ENCODE measurements at regions not wholly inside any gene's neighbourhood (a gene's known extent, or its start where the extent isn't known, plus 50 kb on each side); places are given as distances from the start of the nearest gene placed in this dataset.

DNA sequence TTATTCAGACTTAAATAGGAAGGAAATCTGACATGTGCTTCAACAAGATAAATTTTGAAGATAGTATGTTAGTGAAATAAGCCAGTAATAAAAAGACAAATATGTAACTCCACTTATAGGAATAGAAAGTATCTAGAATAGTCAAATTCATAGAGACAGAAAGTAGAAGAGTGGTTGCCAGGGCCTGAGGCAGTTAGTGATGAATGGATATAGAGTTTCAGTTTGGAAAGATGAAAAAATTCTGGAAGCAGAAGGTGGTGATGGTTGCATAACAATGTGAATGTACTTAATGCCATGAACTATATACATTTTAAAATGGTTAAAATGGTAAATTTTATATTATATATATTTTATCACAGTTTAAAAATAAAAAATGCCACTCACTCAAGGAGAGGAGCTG, 54.3 kb downstream of the HAND2 start:
- no TSS peak for BruUV-seq (replicated peaks)
- H3K36me3 ChIP-seq (ENCODE audit: insufficient read depth, low read length, poor library complexity, severe bottlenecking), result no peaks in the 10 kb centered on the region
- H3K27ac ChIP-seq (ENCODE audit: low read depth, low read length, poor library complexity, severe bottlenecking), result no peak overlapping the region
- ChIA-PET POLR2A (ENCODE audit: low non-redundant PET) (no interaction called here), CTCF (no interaction called here)
- intact Hi-C loops (cut with micrococcal nuclease; ENCODE audit: unreplicated experiment), result no loop called here
- no peak overlapping the region for H3K4me3 ChIP-seq (ENCODE audit: low read depth, low read length, poor library complexity, severe bottlenecking)
- no peaks in the 10 kb centered on the region for H3K27me3 ChIP-seq (replicated peaks; ENCODE audit: insufficient read depth, low read depth, low read length, poor library complexity)
- H3K9me3 ChIP-seq (ENCODE audit: low read depth, low read length, poor library complexity, severe bottlenecking), result no peaks in the 10 kb centered on the region
- no peak for TF ChIP-seq EZH2 (IDR thresholded peaks at IDR 0.05; ENCODE audit: borderline replicate concordance, low read depth, low read length, poor library complexity, severe bottlenecking)
- TF ChIP-seq, protein P1, sequence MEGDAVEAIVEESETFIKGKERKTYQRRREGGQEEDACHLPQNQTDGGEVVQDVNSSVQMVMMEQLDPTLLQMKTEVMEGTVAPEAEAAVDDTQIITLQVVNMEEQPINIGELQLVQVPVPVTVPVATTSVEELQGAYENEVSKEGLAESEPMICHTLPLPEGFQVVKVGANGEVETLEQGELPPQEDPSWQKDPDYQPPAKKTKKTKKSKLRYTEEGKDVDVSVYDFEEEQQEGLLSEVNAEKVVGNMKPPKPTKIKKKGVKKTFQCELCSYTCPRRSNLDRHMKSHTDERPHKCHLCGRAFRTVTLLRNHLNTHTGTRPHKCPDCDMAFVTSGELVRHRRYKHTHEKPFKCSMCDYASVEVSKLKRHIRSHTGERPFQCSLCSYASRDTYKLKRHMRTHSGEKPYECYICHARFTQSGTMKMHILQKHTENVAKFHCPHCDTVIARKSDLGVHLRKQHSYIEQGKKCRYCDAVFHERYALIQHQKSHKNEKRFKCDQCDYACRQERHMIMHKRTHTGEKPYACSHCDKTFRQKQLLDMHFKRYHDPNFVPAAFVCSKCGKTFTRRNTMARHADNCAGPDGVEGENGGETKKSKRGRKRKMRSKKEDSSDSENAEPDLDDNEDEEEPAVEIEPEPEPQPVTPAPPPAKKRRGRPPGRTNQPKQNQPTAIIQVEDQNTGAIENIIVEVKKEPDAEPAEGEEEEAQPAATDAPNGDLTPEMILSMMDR (conservative IDR thresholded peaks at IDR 0.05; ENCODE audit: low read depth, low read length), result no peak
- no peak for DNase-seq (ENCODE audit: low spot score)
- H3K4me1 ChIP-seq (ENCODE audit: insufficient read depth, low read length, poor library complexity, severe bottlenecking), result no peaks in the 10 kb centered on the region

DNA sequence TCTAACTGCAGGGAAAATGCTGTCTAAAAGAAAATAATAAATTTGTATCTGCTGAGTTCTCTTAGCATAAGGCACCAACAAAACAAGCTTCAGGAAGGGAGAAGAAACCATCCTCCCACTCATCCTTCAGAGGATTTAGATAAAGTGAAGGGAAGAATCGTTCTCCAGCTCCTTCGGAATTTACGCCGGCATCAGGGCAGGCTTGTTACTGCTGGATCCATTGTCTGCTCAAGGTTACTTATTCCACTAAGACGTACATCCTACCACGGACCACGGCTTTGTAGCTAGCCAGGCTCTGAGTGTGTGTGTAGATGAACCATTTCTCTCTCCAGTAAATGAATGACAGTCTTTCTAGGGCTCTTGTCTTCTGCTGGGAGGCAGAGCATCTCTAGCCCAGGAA, 60.4 kb downstream of the HAND2 start:
- BruUV-seq (replicated peaks), result no TSS peak

DNA sequence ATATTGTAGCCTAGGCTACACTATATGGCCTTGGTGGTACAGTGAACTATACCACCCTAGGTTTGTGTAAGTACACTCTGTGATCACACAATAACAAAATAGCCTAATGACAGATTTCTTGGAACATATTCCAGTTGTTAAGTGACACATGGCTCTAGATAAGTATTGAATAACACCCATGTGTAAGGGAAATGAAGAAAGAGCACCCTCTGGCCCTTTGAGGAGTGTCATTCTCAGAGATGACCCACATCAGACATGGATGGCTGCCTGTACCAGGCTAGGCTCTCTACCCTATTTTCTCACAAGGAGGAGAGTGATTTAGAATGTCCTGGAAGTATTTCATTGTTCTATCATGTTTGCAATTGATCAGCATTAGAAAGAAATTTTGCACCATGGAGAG, 61.7 kb downstream of the HAND2 start:
- ChIA-PET POLR2A (ENCODE audit: low non-redundant PET) (no interaction called here), CTCF (no interaction called here)
- DNase-seq (ENCODE audit: low spot score), result no peak
- TF ChIP-seq EZH2 (IDR thresholded peaks at IDR 0.05; ENCODE audit: borderline replicate concordance, low read depth, low read length, poor library complexity, severe bottlenecking), result no peak
- Histone ChIP-seq H3K27ac (ENCODE audit: low read depth, low read length, poor library complexity, severe bottlenecking) (no peak overlapping the region), H3K27me3 (replicated peaks; ENCODE audit: insufficient read depth, low read depth, low read length, poor library complexity) (no peaks in the 10 kb centered on the region), H3K9me3 (ENCODE audit: low read depth, low read length, poor library complexity, severe bottlenecking) (no peaks in the 10 kb centered on the region), H3K4me3 (ENCODE audit: low read depth, low read length, poor library complexity, severe bottlenecking) (no peak overlapping the region), H3K36me3 (ENCODE audit: insufficient read depth, low read length, poor library complexity, severe bottlenecking) (no peaks in the 10 kb centered on the region), H3K4me1 (ENCODE audit: insufficient read depth, low read length, poor library complexity, severe bottlenecking) (no peaks in the 10 kb centered on the region)
- no TSS peak for BruUV-seq (replicated peaks)
- intact Hi-C loops (cut with micrococcal nuclease; ENCODE audit: unreplicated experiment), result no loop called here

More for the DNA sequence above, 60.4 kb downstream of the HAND2 start:
- DNase-seq (ENCODE audit: low spot score), result no peak
- no peak overlapping the region for H3K4me3 ChIP-seq (ENCODE audit: low read depth, low read length, poor library complexity, severe bottlenecking)
- no peaks in the 10 kb centered on the region for H3K4me1 ChIP-seq (ENCODE audit: insufficient read depth, low read length, poor library complexity, severe bottlenecking)
- POLR2A ChIA-PET (ENCODE audit: low non-redundant PET), result no interaction called here
- CTCF ChIA-PET, result no interaction called here
- no peak overlapping the region for H3K27ac ChIP-seq (ENCODE audit: low read depth, low read length, poor library complexity, severe bottlenecking)
- H3K9me3 ChIP-seq (ENCODE audit: low read depth, low read length, poor library complexity, severe bottlenecking), result no peaks in the 10 kb centered on the region
- intact Hi-C loops (cut with micrococcal nuclease; ENCODE audit: unreplicated experiment), result no loop called here
- no peaks in the 10 kb centered on the region for H3K27me3 ChIP-seq (replicated peaks; ENCODE audit: insufficient read depth, low read depth, low read length, poor library complexity)
- no peaks in the 10 kb centered on the region for H3K36me3 ChIP-seq (ENCODE audit: insufficient read depth, low read length, poor library complexity, severe bottlenecking)
- TF ChIP-seq, protein P1 (conservative IDR thresholded peaks at IDR 0.05; ENCODE audit: low read depth, low read length), result no peak

DNA sequence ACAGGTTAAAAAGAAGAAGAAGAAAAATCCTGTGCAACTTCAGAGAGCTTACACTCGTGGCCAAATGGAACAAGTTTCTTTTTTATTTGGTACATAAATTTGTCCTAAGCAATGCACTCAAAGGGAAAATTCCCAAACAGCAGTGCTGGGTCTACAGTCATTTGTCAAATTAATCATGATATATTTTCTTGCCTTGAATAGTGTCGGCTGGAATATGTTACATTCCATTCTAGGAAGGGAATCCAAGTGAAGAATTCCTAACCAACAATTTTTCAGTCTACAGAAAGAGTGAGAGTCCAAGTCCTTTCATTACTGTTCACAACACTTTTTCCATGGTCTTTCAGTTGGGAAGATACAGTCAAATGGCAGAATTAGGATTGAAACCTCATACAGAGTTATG, 63.9 kb downstream of the HAND2 start:
- H3K9me3 ChIP-seq (ENCODE audit: low read depth, low read length, poor library complexity, severe bottlenecking), result no peaks in the 10 kb centered on the region
- H3K27me3 ChIP-seq (replicated peaks; ENCODE audit: insufficient read depth, low read depth, low read length, poor library complexity), result no peaks in the 10 kb centered on the region
- TF ChIP-seq, protein P1 (conservative IDR thresholded peaks at IDR 0.05; ENCODE audit: low read depth, low read length), result no peak
- TF ChIP-seq EZH2 (IDR thresholded peaks at IDR 0.05; ENCODE audit: borderline replicate concordance, low read depth, low read length, poor library complexity, severe bottlenecking), result no peak
- no TSS peak for BruUV-seq (replicated peaks)
- ChIA-PET POLR2A (ENCODE audit: low non-redundant PET) (no interaction called here), CTCF (no interaction called here)
- no peak for DNase-seq (ENCODE audit: low spot score)
- H3K4me3 ChIP-seq (ENCODE audit: low read depth, low read length, poor library complexity, severe bottlenecking), result no peak overlapping the region
- intact Hi-C loops (cut with micrococcal nuclease; ENCODE audit: unreplicated experiment), result no loop called here
- H3K27ac ChIP-seq (ENCODE audit: low read depth, low read length, poor library complexity, severe bottlenecking), result no peak overlapping the region
- H3K4me1 ChIP-seq (ENCODE audit: insufficient read depth, low read length, poor library complexity, severe bottlenecking), result no peaks in the 10 kb centered on the region
- no peaks in the 10 kb centered on the region for H3K36me3 ChIP-seq (ENCODE audit: insufficient read depth, low read length, poor library complexity, severe bottlenecking)
